Right lobe of liver (tissue), 6 donors: ENCODE measurements at regions not wholly inside any gene's neighbourhood (a gene's known extent, or its start where the extent isn't known, plus 50 kb on each side); places are given as distances from the start of the nearest gene placed in this dataset.

Experiments used
- ATAC-seq, 4 donors: fragments of 200-7000 bp; cut with Tn5 transposase; one replicate each; pipeline ENCODE4 v1.9.1; 2020; ENCODE audit warnings: mild to moderate bottlenecking in 4 of 4, moderate library complexity in 4 of 4
- DNase-seq, 3 donors: peaks; one replicate each; pipeline ENCODE4 v3.0.0-alpha.2; 2020
- H3K27ac ChIP-seq, 3 donors: fragments of 200-600 bp; one replicate each; pipeline ENCODE4 v1.8.0; 2022
- H3K27me3 ChIP-seq, 2 donors: fragments of 200-600 bp; one replicate each; pipeline ENCODE4 v1.8.0; 2022
- H3K36me3 ChIP-seq, 4 donors: fragments of 200-600 bp; sonication (generic) in 1 of 4; one replicate each; pipeline versions ENCODE4 v1.5.1 to v1.8.0; 2017 to 2022; ENCODE audit warnings: control low read depth in 1 of 4
- H3K4me1 ChIP-seq, 4 donors: fragments of 200-600 bp; sonication (generic) in 1 of 4; one replicate each; pipeline versions ENCODE4 v1.5.1 to v1.8.0; 2017 to 2022; ENCODE audit warnings: control low read depth in 1 of 4
- H3K4me3 ChIP-seq, 3 donors: fragments of 200-600 bp; one replicate each; pipeline ENCODE4 v1.8.0; 2022
- H3K9me3 ChIP-seq, 4 donors: fragments of 200-600 bp; sonication (generic) in 1 of 4; one replicate each; pipeline versions ENCODE4 v1.5.1 to v1.8.0; 2017 to 2022; ENCODE audit warnings: control low read depth in 1 of 4
- CTCF ChIP-seq, 4 donors: fragments of 200-600 bp in 3 of 4; fragments of 450-650 bp in 1 of 4; IDR thresholded peaks; one replicate each; pipeline versions ENCODE4 v1.5.1 to v1.8.0; 2016 to 2022; ENCODE audit warnings: antibody characterized with exemption in 4 of 4, mild to moderate bottlenecking in 2 of 4
- POLR2A ChIP-seq: fragments of 450-650 bp; IDR thresholded peaks from one replicate; pipeline ENCODE4 v1.6.1; 2017; ENCODE audit warnings: antibody characterized with exemption, mild to moderate bottlenecking
- WGBS: methylation state at CpG from one replicate; pipeline ENCODE4 v1.1.6; 2018; ENCODE audit warnings: low coverage, low lambda C conversion rate; ENCODE audit not compliant: insufficient coverage; ENCODE audit errors: missing lambda C conversion rate; 5-methylcytosine and 5-hydroxymethylcytosine counted together
- intact Hi-C, 2 donors: fragments of 100-400 bp; cut with DNase I; formaldehyde crosslinking; loops; one replicate each; pipeline versions ENCODE4 v1.11.2 to v1.14.1; 2022
- donor health status: DM: no; HTN: yes; CAD: no.
- donor health status: DM: no; HTN: no; CAD: no.
- donor health status: DM: no; HTN: no; CAD: no.
- donor health status: DM: no; HTN: yes; CAD: no.
- donor health status: DM: no; HTN: yes; CAD: no.

DNA sequence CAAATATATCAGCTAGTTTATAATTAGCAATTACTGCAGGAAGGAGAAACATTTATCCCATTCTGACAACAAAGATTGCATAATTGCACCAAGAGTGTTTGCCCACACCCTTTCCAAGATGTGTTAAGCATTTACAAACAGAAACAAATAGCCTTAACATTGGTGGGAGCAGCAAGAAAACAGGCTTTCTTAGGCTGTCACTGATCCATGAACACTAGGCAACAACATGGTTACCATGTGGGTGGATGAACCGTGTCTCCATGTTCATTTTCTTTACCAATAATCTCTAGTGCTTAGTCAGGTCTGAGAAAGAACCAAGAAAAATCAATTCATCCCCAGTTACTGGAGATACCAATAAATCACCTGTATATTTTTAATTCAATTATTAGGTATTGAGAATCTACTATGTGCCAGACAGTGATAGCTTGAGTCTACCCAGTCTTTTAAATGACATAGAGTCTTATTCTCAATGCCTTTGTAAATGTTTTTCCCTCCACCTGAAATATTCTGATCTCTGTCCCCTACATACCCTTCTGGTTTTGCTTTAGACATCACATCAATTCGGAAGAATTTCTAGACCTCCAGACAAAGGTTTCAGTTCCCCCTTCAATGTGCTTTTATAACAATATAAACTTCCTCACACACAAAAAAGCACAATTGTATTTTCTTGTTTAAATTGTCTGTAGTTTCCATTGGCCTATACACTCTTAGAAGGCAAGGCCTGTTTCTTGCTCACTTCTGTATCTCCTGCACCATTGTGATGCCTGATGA is 286.6 kb downstream of the PPP1R2C start:
- ATAC-seq: no peak
- 35% methylated on average over 2 of the region's 2 CpGs for whole genome bisulfite sequencing
- Histone ChIP-seq H3K36me3 (no peaks in the 10 kb centered on the region), H3K27ac (no peak overlapping the region), H3K4me1 (no peaks in the 10 kb centered on the region), H3K4me3 (no peak overlapping the region), H3K27me3 (no peaks in the 10 kb centered on the region), H3K9me3 (no peaks in the 10 kb centered on the region)
- no peak for DNase-seq
- intact Hi-C loops: no loop called here
- TF ChIP-seq POLR2A: no peak
- TF ChIP-seq CTCF (IDR thresholded peaks at IDR 0.05): no peak

DNA sequence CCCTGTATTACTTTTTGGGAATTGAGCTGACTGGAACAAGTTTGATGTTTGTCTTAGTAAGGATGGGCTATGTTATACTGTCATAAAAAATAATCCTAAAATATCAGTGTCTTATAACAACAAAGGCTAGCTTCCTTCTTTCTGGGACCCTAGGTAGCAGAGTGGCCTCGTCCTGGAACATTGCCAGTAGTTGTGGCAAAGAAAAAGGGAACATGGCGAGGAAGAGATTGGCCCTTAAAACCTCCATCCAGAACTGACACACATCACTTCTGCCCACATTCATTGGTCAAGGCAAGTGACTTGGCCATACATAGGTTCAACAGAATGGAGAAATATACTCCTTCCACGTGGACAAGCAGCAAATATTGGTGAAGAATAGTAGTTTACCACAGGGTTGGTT is 287.9 kb downstream of the PPP1R2C start:
- ATAC-seq (no peak), DNase-seq (no peak)
- Histone ChIP-seq H3K4me3 (no peak overlapping the region), H3K9me3 (no peaks in the 10 kb centered on the region), H3K4me1 (no peaks in the 10 kb centered on the region), H3K27ac (no peak overlapping the region), H3K27me3 (no peaks in the 10 kb centered on the region), H3K36me3 (no peaks in the 10 kb centered on the region)
- intact Hi-C loops: no loop called here
- TF ChIP-seq POLR2A: no peak
- no peak for TF ChIP-seq CTCF (IDR thresholded peaks at IDR 0.05)
- WGBS: 13% methylated on average over 3 of the region's 3 CpGs

DNA sequence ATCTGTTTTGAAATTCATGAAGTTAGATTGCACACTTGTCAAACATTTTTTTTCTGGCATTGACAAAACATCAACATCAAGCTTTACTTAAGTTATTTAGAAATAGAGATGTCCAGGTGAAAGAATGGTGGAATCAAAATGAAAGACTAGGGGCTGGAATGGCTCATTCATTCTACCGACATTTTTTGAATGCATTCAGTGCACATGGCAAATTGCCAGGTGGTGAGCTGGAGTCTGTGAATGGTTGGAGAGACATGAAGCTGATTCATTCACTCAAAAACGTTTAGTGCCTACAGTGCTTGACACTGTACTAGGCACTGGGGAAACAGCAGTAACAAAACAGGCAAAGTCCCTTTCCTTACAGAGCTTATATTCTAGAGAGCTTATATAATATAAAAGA is 292.4 kb downstream of the PPP1R2C start:
- Histone ChIP-seq H3K9me3 (no peaks in the 10 kb centered on the region), H3K4me3 (no peak overlapping the region), H3K36me3 (no peaks in the 10 kb centered on the region), H3K27me3 (no peaks in the 10 kb centered on the region), H3K27ac (no peak overlapping the region), H3K4me1 (no peaks in the 10 kb centered on the region)
- TF ChIP-seq CTCF (IDR thresholded peaks at IDR 0.05): no peak
- TF ChIP-seq POLR2A: no peak
- ATAC-seq (no peak), DNase-seq (no peak)
- intact Hi-C loops: no loop called here
- WGBS: 60% methylated on average over 2 of the region's 2 CpGs

GRCh38 chrX:42484233-42484632 is 293.7 kb downstream of the PPP1R2C start:
- WGBS: 70% methylated on average over 1 of the region's 1 CpG
- DNase-seq: no peak
- Histone ChIP-seq H3K4me1 (no peaks in the 10 kb centered on the region), H3K4me3 (no peak overlapping the region), H3K27me3 (no peaks in the 10 kb centered on the region), H3K9me3 (no peaks in the 10 kb centered on the region), H3K36me3 (no peaks in the 10 kb centered on the region), H3K27ac (no peak overlapping the region)
- TF ChIP-seq POLR2A (no peak), CTCF (IDR thresholded peaks at IDR 0.05) (no peak)
- ATAC-seq: no peak
- intact Hi-C loops: no loop called here
